ENCODE measurements at regions not wholly inside any gene's neighbourhood (a gene's known extent, or its start where the extent isn't known, plus 50 kb on each side); places are given as distances from the start of the nearest gene placed in this dataset.

DNA sequence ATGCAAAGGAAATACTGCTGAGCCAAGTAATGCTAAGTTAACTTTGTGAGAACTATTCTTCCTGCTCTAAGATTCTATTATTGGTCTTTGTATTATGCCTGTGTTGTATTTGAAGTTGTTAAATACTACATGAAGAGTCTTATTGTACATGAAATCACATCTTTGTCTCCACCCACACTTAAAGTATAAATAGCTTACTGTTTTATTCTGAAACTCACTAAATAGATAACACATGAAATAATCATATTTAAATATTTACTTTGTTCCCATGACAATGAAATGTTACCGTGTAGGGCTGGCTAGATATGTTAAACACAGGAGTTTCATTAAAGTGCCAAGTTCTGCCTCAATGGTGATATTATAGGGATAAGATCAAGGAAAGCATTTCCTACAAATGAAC is 562.1 kb upstream of the ATXN8OS start:
- TF ChIP-seq CTCF (IDR thresholded peaks at IDR 0.05) (no peak), POLR2A (IDR thresholded peaks at IDR 0.05) (no peak)

All from heart left ventricle (tissue), 13 donors.